ENCODE measurements at regions not wholly inside any gene's neighbourhood (a gene's known extent, or its start where the extent isn't known, plus 50 kb on each side); places are given as distances from the start of the nearest gene placed in this dataset.

- TF ChIP-seq CTCF (IDR thresholded peaks at IDR 0.05) (no peak), POLR2A (IDR thresholded peaks at IDR 0.05) (no peak)
Measured at GRCh38 chr1:110773813-110774212, 99.1 kb upstream of the KCNA3 start.

All from lower leg skin (tissue), 3 donors.